KOPT-K1 (cell line): ENCODE measurements at regions not wholly inside any gene's neighbourhood (a gene's known extent, or its start where the extent isn't known, plus 50 kb on each side); places are given as distances from the start of the nearest gene placed in this dataset.

Experiments
- H3K27ac ChIP-seq: fragments of 200-600 bp; sonication (generic); 2 replicates; pipeline ENCODE4 v1.5.1; 2016; ENCODE audit warnings: antibody characterized with exemption, mild to moderate bottlenecking, low read depth, low read length; ENCODE audit not compliant: poor library complexity, severe bottlenecking
- H3K36me3 ChIP-seq: fragments of 200-600 bp; sonication (generic); 2 replicates; pipeline ENCODE4 v1.5.1; 2017; ENCODE audit warnings: antibody characterized with exemption, mild to moderate bottlenecking, low read length, moderate library complexity; ENCODE audit not compliant: insufficient read depth
- H3K9me3 ChIP-seq: fragments of 200-600 bp; sonication (generic); 2 replicates; pipeline ENCODE4 v1.5.1; 2017; ENCODE audit warnings: antibody characterized with exemption, low read length, mild to moderate bottlenecking; ENCODE audit not compliant: insufficient read depth, poor library complexity, severe bottlenecking

DNA sequence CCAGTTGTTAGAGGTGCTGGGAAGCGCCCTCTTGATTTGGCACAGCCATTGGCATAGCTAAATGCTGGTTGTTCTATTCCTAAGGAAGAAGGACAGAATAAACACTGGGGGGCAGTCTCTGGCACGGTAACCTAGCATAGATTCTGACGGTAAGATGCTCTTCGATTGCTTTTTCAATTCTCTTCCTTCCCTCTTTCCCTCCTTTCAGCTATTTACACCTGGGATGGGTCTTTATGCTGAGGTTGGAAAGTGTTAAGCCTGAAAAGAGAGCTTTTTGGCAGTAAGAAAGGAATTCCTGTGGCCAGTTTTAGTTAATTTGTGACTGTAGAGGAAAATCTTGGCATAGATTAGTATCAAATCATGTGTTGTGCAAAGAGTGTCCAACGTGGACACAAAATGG, 162.8 kb downstream of the SNAPC1 start:
- no peaks in the 10 kb centered on the region for H3K9me3 ChIP-seq
- no peaks in the 10 kb centered on the region for H3K36me3 ChIP-seq
- no peak overlapping the region for H3K27ac ChIP-seq

DNA sequence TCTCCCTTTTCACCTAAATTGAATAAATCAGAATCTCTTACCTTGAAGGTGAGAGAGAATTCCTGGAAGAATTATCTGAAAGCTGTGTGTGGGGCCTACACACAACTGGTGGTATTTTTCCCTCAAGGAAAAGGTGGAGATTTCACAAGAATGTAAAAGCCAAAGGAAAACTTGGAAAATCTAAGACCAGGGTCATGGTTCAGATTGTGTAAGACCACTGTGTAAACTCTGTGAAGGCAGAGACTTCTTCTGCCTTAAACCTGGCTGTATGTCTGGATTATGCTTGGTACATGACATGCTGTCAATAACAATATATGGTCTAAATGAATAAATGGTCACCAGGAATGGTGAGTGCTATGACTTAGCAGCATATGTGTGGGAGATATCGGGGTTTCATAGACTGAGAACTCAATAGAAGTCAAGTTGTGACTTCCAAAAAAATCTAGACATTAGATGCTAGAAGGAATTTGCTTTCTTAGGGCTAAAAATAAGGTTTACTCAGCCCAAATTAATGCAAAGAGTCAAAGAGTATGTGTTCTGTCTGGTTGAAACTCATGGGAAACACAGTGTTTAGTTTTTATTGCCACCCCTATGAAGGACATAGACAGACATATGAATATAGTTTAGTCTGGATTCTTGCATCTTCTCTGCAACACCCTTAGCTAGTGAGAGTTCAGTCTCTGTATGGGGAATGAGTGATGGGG, 163.7 kb downstream of the SNAPC1 start:
- no peaks in the 10 kb centered on the region for H3K9me3 ChIP-seq
- no peaks in the 10 kb centered on the region for H3K36me3 ChIP-seq
- no peak overlapping the region for H3K27ac ChIP-seq

DNA sequence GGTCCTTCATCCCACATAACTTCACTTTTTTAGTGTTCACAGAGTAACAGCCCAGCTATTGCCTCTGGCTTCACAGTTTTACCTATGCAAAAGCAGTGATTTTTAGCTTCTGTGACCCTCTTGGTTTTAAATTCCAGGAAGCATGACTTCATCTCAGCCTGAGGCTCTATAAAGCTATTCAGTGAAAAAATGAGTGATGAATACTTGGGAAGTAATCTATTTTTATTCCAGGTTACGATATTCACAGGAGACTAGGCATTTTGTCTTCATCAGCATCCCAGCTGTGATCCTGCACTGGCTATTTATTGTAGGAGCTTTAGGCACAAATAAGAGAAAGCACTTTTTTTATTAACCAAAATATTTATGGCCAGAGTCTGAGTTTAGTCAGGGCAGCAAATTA, 164.8 kb downstream of the SNAPC1 start:
- Histone ChIP-seq H3K9me3 (no peaks in the 10 kb centered on the region), H3K36me3 (no peaks in the 10 kb centered on the region), H3K27ac (no peak overlapping the region)

DNA sequence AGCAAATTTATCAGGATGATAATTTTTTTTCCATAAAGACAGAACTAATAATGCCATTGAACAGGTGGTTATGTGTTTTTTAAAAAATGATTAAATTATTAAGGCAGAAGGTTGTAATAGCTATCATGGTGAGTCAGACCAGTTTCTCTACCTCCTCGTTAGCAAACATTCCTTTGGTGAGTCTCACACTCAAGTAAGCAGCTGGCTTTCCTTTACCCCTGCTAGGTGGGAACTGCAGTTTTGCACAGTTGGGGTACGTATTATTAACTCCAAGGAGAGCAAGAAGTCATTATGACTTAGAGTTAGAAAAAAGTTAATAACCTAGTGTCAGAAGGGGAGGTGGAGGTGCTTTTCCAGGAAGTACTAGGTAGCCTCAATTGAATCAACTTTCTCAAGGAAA, 165.3 kb downstream of the SNAPC1 start:
- no peaks in the 10 kb centered on the region for H3K9me3 ChIP-seq
- H3K36me3 ChIP-seq, result no peaks in the 10 kb centered on the region
- H3K27ac ChIP-seq, result no peak overlapping the region

DNA sequence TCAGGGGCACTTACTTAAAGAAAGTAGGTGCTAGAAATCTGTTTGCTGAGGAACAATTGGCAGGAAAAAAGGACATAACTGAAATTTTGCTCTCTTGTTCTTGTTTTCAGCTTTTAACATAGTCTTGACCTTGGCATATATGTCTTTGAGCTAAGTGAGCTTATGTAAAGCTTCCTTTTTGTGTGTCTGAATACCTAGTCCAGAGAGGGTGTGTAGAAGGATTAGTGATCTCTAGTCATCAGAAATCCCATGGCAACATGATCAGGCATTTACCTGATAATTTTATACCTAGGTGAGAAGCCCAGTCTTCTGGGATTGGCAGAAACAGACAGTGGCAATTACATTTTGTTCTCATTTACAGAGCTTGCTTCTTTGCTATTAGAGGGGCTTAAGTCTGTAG, 166.1 kb downstream of the SNAPC1 start:
- H3K36me3 ChIP-seq, result no peaks in the 10 kb centered on the region
- no peaks in the 10 kb centered on the region for H3K9me3 ChIP-seq
- no peak overlapping the region for H3K27ac ChIP-seq

DNA sequence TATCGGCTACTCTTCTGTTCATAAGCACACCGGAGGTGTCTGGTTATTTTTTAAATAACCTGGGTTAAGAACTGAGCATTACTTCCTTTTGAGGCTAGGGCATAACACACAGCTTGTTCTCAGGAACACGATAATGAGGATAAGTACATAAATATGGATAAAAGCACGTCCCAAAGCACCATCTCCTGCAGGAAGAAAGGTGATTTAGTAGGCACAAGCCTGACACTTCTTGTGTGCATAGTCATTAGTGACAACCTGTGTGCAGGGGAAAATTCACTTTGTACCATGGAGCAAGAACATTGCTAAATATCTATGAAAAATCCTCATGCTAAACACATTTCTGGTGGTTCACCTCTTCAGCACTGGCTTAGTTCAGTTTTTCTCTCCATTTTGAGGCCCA, 166.5 kb downstream of the SNAPC1 start:
- Histone ChIP-seq H3K27ac (no peak overlapping the region), H3K36me3 (no peaks in the 10 kb centered on the region), H3K9me3 (no peaks in the 10 kb centered on the region)

DNA sequence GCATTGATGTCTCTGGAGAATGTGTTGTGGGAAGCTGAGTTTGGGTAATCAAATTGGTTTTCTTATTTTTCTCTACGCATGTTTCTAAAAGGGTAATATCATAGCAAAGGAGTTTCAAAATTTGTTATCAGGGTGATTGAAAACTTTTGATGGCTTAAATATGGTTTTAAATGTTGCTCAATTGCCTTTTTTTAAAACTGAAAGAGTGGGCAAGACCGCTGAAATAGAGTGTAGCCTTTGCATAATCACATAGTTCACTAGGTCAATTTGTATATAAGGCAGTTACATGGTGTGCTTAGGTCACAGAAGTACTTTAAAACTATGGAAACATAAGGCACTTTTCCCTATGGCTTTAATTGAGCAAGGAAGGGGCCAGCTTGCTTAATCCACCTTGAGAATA, 167.4 kb downstream of the SNAPC1 start:
- H3K27ac ChIP-seq, result no peak overlapping the region
- H3K9me3 ChIP-seq, result no peaks in the 10 kb centered on the region
- H3K36me3 ChIP-seq, result no peaks in the 10 kb centered on the region

DNA sequence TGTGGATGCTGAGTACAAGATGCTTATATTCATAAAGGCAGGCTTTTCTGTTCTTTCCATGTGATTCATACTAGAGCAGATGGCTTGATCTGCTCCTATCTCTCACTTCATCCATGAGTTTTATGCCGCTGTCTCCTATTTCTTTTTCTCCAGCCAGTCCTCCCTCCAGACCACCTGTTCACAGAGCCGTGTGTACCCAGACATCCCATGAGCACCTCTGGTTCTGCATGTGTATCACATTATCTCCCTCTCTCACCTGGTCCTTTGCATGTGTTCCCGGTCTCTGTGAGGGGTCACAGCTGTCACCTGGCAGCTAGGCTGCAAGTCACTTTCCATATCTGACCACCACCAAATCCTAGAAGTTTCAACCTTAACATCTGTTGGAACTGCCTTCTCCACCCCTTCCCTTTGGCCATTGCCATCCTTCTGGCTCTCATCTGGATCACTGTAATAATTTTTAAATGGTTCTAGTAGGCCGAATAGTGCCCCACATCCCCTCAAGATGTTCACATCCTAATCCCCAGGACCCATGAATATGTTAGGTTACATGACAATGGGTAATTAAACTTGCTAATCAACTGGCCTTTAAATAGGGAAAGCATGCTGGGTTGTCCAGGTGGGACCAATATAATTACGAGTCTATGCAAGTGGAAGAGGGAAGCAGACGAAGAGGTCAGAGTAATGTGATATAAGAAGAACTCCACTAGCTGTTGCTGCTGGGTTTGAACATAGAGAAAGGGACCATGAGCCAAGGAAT, 168.1 kb downstream of the SNAPC1 start:
- no peaks in the 10 kb centered on the region for H3K9me3 ChIP-seq
- H3K36me3 ChIP-seq, result no peaks in the 10 kb centered on the region
- H3K27ac ChIP-seq, result no peak overlapping the region

DNA sequence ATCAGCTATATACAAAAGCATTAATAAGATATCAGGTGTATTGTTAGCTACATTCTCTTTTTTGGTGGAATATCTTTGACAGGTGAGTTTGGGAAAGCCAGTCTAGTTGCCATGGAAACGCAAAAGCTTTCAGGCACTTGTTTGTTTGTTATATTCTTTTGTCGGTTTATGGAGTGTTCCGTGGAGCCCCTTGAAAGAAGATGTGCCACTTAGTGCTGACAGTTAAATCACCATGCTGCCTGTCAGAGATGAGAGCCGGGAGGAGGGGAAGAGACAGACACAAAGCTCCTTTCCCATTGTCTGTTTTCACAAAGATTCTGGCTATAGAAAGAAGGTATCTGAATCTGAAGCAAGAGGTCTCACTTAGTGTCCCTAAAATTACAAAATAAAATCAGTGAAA, 170.8 kb downstream of the SNAPC1 start:
- no peaks in the 10 kb centered on the region for H3K36me3 ChIP-seq

DNA sequence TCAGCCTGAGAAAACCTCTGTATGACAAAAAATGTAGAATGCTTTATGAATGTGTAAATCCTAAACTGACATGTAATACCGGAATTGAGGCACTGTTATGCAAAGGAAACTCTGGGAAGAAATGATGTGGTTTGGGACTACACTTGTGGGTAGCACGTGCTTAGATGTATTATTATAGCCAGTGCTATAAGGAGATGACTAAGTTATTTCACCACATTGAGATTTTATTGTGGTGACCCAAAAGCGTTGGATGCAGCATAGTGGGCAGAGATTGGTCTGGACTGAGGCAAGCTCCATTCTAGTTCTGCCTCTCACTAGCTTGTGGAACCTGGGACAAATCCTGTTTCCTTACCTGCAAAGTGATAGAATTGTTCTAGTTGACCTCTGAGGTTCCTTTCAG, 172.2 kb downstream of the SNAPC1 start:
- no peak overlapping the region for H3K27ac ChIP-seq
- H3K36me3 ChIP-seq, result no peaks in the 10 kb centered on the region
- H3K9me3 ChIP-seq, result no peaks in the 10 kb centered on the region

More for the DNA sequence above, 170.8 kb downstream of the SNAPC1 start:
- no peaks in the 10 kb centered on the region for H3K9me3 ChIP-seq
- H3K27ac ChIP-seq, result no peak overlapping the region

DNA sequence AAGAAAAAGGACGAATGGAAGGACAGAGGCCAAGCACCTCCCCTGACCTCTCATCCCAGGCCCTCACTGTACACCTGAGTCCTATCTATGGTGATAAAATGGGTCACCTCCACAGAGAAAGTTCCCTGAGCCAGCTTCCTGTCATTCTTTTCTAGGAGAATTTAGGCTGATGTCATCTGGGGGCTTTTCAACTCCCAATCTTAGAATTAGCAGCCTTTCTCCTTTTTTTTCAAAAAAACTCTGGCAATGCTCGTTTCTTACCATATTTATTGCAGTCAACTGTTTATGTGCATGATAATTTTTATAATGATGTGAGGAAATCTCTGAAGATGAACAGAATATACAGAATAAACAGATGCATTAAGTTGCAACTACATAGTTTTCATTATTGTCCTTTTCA, 177.6 kb downstream of the SNAPC1 start:
- H3K9me3 ChIP-seq, result no peaks in the 10 kb centered on the region
- no peaks in the 10 kb centered on the region for H3K36me3 ChIP-seq
- no peak overlapping the region for H3K27ac ChIP-seq

DNA sequence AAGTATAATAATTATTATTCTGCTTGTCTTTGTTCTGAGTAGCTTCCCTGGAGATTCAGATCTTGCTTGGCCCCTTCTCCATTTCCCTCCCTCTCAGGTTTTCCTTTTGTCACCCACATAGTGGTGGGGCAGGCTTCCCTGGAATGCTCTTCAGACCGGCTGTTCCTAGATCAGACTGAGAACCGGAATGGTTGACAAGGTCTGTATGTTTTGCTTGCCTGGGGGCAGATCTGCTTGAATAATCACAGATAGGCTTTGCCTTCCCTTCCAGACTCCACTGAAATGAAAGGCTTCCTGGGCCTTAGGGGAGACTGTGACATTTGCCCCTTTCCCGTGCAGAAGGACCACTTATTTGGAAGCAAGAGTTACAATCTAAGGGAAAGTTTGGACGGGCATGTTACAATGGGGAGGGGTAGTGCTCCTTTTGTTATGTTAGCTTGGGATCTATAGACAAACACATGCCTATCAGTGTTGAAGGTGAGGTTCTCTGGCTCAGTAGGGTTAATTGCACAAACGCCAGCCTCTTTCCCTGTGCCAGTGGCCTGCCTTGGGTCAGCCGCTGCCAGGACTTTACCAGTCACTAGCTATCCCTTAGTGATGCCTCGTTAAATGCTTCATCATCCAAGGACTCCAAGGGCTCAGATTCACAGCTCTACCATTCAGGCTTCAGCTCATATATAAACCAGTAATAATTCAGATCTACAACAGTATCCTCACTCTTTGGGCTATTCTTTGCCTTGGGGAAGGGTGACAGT, 178.6 kb downstream of the SNAPC1 start:
- Histone ChIP-seq H3K9me3 (no peaks in the 10 kb centered on the region), H3K27ac (no peak overlapping the region), H3K36me3 (no peaks in the 10 kb centered on the region)

DNA sequence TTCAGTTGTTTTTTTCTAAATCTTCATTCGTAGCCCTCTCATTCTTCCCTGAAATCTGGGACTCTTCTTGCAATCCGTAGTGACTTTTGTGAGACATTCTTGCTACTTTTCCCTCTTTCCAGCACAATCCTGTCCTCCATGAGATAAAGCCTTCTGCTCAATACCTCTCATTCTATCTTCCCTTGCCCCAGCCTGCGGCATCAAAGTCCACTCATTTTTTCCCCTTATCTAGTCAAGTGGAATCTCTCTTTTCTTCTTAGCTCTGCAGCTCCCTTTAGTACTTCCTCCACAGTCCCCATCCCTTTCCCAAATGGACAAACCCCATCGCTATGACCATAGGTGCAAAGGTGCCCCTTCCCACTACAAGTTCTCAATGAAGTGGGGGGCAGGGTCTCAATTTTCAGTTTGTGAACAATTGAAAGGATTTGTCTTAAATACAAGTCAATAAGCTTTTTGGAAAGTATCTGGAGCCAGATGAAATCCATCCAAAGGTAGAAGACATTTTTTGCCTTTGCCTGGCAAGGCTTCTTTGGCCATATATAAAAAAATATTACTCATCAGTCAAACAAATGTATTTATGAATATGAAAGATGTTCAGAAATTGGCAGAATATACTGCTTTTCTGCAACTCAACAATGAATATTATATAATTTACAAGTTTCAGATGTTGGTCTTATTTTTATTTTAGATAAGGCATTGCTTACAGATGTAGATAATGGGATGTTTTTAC, 179.4 kb downstream of the SNAPC1 start:
- no peak overlapping the region for H3K27ac ChIP-seq
- no peaks in the 10 kb centered on the region for H3K36me3 ChIP-seq
- no peaks in the 10 kb centered on the region for H3K9me3 ChIP-seq

DNA sequence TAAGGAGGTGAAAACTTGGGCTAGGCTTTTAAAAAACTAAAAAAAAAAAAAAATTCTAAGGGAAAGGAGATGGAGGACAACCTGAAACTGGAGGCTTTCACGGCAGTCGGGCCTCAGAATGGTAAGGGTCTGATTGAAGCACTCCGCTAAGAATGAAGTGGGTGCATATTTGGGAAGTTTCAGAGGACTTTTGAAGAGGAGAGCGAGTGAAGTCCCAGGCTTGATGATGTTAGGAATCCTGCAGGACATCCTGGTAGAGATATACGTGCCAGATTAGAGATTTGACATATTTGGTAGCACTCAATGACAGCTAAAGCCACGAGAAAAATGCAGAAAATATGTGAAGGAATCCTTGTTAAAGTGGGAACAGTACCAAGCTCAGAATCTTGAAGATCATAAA, 186.2 kb downstream of the SNAPC1 start:
- H3K9me3 ChIP-seq, result no peaks in the 10 kb centered on the region
- no peaks in the 10 kb centered on the region for H3K36me3 ChIP-seq
- H3K27ac ChIP-seq, result no peak overlapping the region

DNA sequence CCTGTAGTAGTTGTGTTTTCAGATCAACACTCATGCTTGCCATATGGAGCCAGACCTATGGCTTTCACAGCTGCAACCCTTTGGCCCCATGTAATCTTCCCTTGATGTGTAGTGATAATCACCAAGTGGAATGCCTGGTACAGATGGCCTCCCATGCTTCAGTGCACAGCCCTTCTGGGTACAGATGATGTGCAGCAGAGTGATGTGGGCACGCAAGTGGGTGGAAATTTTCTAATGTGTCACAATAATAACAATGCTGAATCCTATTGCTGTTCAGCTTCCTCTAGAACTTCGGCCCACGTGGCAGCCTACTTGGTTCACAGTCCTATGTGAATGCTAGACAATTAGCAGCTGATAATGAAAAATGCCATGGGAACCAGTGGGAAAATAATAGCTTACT, 188.1 kb downstream of the SNAPC1 start:
- Histone ChIP-seq H3K9me3 (no peaks in the 10 kb centered on the region), H3K36me3 (no peaks in the 10 kb centered on the region), H3K27ac (no peak overlapping the region)
